SK-N-MC (cell line): ENCODE measurements at regions not wholly inside any gene's neighbourhood (a gene's known extent, or its start where the extent isn't known, plus 50 kb on each side); places are given as distances from the start of the nearest gene placed in this dataset.
"Not testable (repeated sequence)": the region's sequence is repeated elsewhere in the genome, so short reads cannot be mapped to it uniquely, and the experiment has no call there.

ENCODE experiments used
- DNase-seq: peaks from one replicate; pipeline ENCODE4 v3.0.0-alpha.2; 2011; ENCODE audit warnings: low read depth, low spot score
- H3K27ac ChIP-seq: fragments of 200-600 bp; sonication (generic); 2 replicates; pipeline ENCODE4 v1.5.1; 2016; ENCODE audit warnings: mixed run types
- H3K36me3 ChIP-seq: fragments of 200-600 bp; sonication (generic); 2 replicates; pipeline ENCODE4 v1.6.1; 2017; ENCODE audit warnings: antibody characterized with exemption, low read length, mixed read lengths; ENCODE audit not compliant: insufficient read depth
- H3K4me3 ChIP-seq: fragments of 200-600 bp; sonication (generic); 2 replicates; pipeline ENCODE4 v1.5.1; 2016
- H3K9ac ChIP-seq: fragments of 200-600 bp; sonication (generic); 2 replicates; pipeline ENCODE4 v1.8.0; 2017; ENCODE audit warnings: mixed run types, mixed read lengths; ENCODE audit not compliant: insufficient read length
- H3K9me3 ChIP-seq: fragments of 200-600 bp; sonication (generic); 2 replicates; pipeline ENCODE4 v1.6.1; 2017; ENCODE audit warnings: low read depth, mild to moderate bottlenecking, antibody characterized with exemption, low read length, moderate library complexity, mixed read lengths
- EZH2 ChIP-seq: fragments of 200-600 bp; sonication (generic); IDR thresholded peaks from one replicate; pipeline ENCODE4 v1.6.1; 2017; ENCODE audit warnings: antibody characterized with exemption
- FOXP2 ChIP-seq: optimal IDR thresholded peaks from 2 replicates; pipeline ENCODE3; 2011; ENCODE audit warnings: mild to moderate bottlenecking, moderate library complexity; ENCODE audit not compliant: insufficient read depth; ENCODE audit errors: extremely low read length, control extremely low read depth
- POLR2AphosphoS5 ChIP-seq: IDR thresholded peaks from 2 replicates; pipeline ENCODE4 v1.6.1; 2012; ENCODE audit warnings: mild to moderate bottlenecking, low read depth, low read length, borderline replicate concordance

GRCh38 chr19:28582344-28582743 lies 630.6 kb downstream of the UQCRFS1 start:
- no peaks in the 10 kb centered on the region for H3K36me3 ChIP-seq
- H3K4me3 ChIP-seq: no peak overlapping the region
- no peak overlapping the region for H3K9ac ChIP-seq
- H3K27ac ChIP-seq: no peak overlapping the region
- TF ChIP-seq EZH2 (no peak), FOXP2 (no peak)
- no peaks in the 10 kb centered on the region for H3K9me3 ChIP-seq
- no peak for DNase-seq

DNA sequence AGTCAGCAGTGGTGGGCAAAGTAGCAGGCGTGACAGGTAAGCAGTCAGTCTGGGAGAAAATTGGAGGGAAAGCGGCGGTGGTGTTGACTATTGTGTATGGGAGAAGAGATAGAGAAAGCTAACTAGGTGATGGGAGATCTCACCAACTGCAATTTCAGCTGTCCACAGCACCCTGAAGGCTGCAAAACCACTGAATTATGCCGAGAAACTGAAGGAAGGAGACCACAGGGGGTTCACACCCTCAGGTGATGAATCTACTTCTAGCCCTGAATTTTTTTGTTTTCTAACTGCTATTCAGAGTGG lies 631.5 kb downstream of the UQCRFS1 start:
- Histone ChIP-seq H3K36me3 (no peaks in the 10 kb centered on the region), H3K9me3 (no peaks in the 10 kb centered on the region), H3K4me3 (no peak overlapping the region), H3K9ac (no peak overlapping the region), H3K27ac (no peak overlapping the region)
- TF ChIP-seq EZH2 (no peak), FOXP2 (no peak), POLR2AphosphoS5 (no peak)
- DNase-seq: no peak

- no peak overlapping the region for H3K4me3 ChIP-seq
These were observed 634.0 kb downstream of the UQCRFS1 start for GRCh38 chr19:28578786-28579505.

DNA sequence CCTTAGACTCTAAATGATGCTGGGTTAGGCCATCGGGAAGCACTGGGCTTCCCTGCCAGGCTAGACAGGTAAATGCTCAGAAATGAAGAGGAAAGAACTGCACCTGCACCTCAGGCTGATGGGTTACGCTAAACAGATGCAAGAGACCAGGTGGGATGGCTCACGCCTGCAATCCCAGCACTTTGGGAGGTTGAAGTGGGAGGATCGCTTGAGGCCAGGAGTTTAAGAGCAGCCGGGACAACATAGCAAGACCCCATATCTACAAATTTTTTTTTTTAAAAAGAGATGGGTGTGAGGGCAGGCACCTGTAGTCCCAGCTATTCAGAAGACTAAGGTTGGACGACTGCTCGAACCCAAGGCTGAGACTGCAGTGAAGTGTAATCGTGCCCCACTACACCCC lies 634.7 kb downstream of the UQCRFS1 start:
- Histone ChIP-seq H3K36me3 (no peaks in the 10 kb centered on the region), H3K4me3 (no peak overlapping the region), H3K27ac (no peak overlapping the region), H3K9ac (no peak overlapping the region), H3K9me3 (no peaks in the 10 kb centered on the region)
- DNase-seq: no peak
- no peak for TF ChIP-seq POLR2AphosphoS5
- no peak for TF ChIP-seq FOXP2
- TF ChIP-seq EZH2: no peak

More at GRCh38 chr19:28578786-28579505, 634.0 kb downstream of the UQCRFS1 start:
- TF ChIP-seq FOXP2 (no peak), POLR2AphosphoS5 (no peak)
- Histone ChIP-seq H3K9me3 (no peaks in the 10 kb centered on the region), H3K27ac (no peak overlapping the region), H3K9ac (no peak overlapping the region), H3K36me3 (no peaks in the 10 kb centered on the region)
- DNase-seq: no peak

GRCh38 chr19:28577666-28578065 lies 635.3 kb downstream of the UQCRFS1 start:
- no peak for DNase-seq
- no peak for TF ChIP-seq EZH2
- no peak for TF ChIP-seq POLR2AphosphoS5
- TF ChIP-seq FOXP2: no peak
- Histone ChIP-seq H3K9me3 (no peaks in the 10 kb centered on the region), H3K27ac (no peak overlapping the region), H3K4me3 (no peak overlapping the region), H3K9ac (no peak overlapping the region), H3K36me3 (no peaks in the 10 kb centered on the region)

GRCh38 chr19:28577233-28577632 lies 635.7 kb downstream of the UQCRFS1 start:
- H3K36me3 ChIP-seq: no peaks in the 10 kb centered on the region
- no peaks in the 10 kb centered on the region for H3K9me3 ChIP-seq
- H3K27ac ChIP-seq: no peak overlapping the region
- TF ChIP-seq EZH2 (no peak), POLR2AphosphoS5 (no peak), FOXP2 (no peak)
- no peak for DNase-seq
- no peak overlapping the region for H3K4me3 ChIP-seq
- H3K9ac ChIP-seq: no peak overlapping the region

- Histone ChIP-seq H3K4me3 (no peak overlapping the region), H3K9ac (no peak overlapping the region), H3K27ac (no peak overlapping the region), H3K36me3 (no peaks in the 10 kb centered on the region), H3K9me3 (no peaks in the 10 kb centered on the region)
- no peak for TF ChIP-seq POLR2AphosphoS5
- no peak for TF ChIP-seq EZH2
- no peak for TF ChIP-seq FOXP2
- DNase-seq: no peak
These were observed 637.1 kb downstream of the UQCRFS1 start for GRCh38 chr19:28575816-28576215.

GRCh38 chr19:28575312-28575711 lies 637.6 kb downstream of the UQCRFS1 start:
- H3K9me3 ChIP-seq, H3K27ac ChIP-seq, H3K9ac ChIP-seq, H3K36me3 ChIP-seq, H3K4me3 ChIP-seq, DNase-seq: not testable (repeated sequence)

- Histone ChIP-seq H3K9me3 (no peaks in the 10 kb centered on the region), H3K27ac (no peak overlapping the region), H3K4me3 (no peak overlapping the region), H3K9ac (no peak overlapping the region), H3K36me3 (no peaks in the 10 kb centered on the region)
- TF ChIP-seq FOXP2: no peak
- TF ChIP-seq EZH2: no peak
- TF ChIP-seq POLR2AphosphoS5: no peak
- DNase-seq: no peak
These were observed 638.7 kb downstream of the UQCRFS1 start for GRCh38 chr19:28574212-28574611.
